ENCODE measurements at regions not wholly inside any gene's neighbourhood (a gene's known extent, or its start where the extent isn't known, plus 50 kb on each side); places are given as distances from the start of the nearest gene placed in this dataset.

DNA sequence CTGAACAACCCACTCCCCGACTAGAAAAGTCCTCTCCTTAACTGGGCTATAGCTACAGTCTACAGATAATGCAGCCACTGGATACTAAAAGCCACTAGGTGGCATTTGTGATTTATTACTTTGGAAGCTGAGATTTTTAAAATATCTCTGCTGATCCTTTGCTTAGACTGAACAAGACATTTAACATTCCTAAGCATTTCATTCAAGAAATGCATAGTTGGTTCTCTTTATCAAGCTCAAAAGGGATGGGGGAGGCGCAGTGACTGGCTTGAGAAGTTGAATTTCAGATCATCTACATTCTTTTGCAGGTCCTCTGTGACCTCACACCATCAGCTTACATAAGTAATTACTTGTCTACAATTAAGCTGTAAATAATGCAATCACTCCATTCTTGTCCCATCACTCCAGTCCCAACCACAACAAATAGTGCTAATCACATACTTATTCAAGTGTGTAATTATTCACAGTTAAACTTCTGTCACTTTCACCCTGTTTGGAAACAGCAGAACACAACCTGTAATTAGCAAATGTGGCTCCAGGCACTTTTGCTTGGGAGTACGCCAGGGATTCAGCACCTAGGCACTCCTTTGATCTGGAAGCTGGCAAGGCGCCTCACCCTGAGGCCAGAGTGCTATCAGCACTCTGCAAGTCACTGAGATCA lies 203.6 kb downstream of the NOVA1 start:
- Histone ChIP-seq H2AK9ac (replicated peaks; ENCODE audit: low read depth, low read length, poor library complexity) (no peak overlapping the region), H4K91ac (ENCODE audit: insufficient read depth, low read depth, low read length) (no peak overlapping the region), H3K56ac (ENCODE audit: extremely low read depth, insufficient read depth, low read length) (no peak overlapping the region), H3K27ac (ENCODE audit: insufficient read depth, low read length) (no peak overlapping the region), H3K18ac (ENCODE audit: low read depth, low read length) (no peak overlapping the region), H3K23ac (ENCODE audit: low read depth, low read length) (no peak overlapping the region), H2BK20ac (ENCODE audit: low read depth, low read length) (no peak overlapping the region), H3K79me1 (ENCODE audit: low read depth in 1 of 2, low read length in 2 of 2) (no peaks in the 10 kb centered on the region), H3K27me3 (ENCODE audit: control insufficient read depth, insufficient read depth, low read length) (no peaks in the 10 kb centered on the region), H2BK5ac (ENCODE audit: low read depth, low read length, poor library complexity, severe bottlenecking) (no peak overlapping the region), H3K9me1 (ENCODE audit: insufficient read depth, low read length) (no peaks in the 10 kb centered on the region), H2BK15ac (ENCODE audit: low read depth, low read length) (no peak overlapping the region), H2AFZ (replicated peaks; ENCODE audit: low read length, poor library complexity) (no peak overlapping the region), H3K4me2 (ENCODE audit: low read depth, low read length) (no peak overlapping the region), H4K5ac (ENCODE audit: low read depth, low read length) (no peak overlapping the region), H3K9me3 (ENCODE audit: control insufficient read depth, insufficient read depth, low read length) (no peaks in the 10 kb centered on the region), H3K4ac (ENCODE audit: low read depth, low read length) (no peak overlapping the region), H3K9ac (ENCODE audit: low read depth, low read length) (no peak overlapping the region), H2AK5ac (ENCODE audit: low read depth, low read length) (no peak overlapping the region), H3K4me3 (ENCODE audit: insufficient read depth, low read depth, low read length) (no peak overlapping the region), H3K14ac (replicated peaks; ENCODE audit: low read depth, low read length) (no peak overlapping the region), H2BK120ac (ENCODE audit: low read depth, low read length) (no peak overlapping the region), H3K4me1 (ENCODE audit: control insufficient read depth, insufficient read depth, low read length) (no peaks in the 10 kb centered on the region), H4K8ac (ENCODE audit: low read depth in 2 of 2, low read length in 2 of 2) (no peak overlapping the region), H4K20me1 (ENCODE audit: insufficient read depth, low read length) (no peaks in the 10 kb centered on the region), H3K36me3 (ENCODE audit: control insufficient read depth, insufficient read depth, low read length) (no peaks in the 10 kb centered on the region)
- intact Hi-C loops (cut with micrococcal nuclease) (loop anchor here (1.0 to 5.0 kb wide), 5 partner anchors 139 to 590 kb away; partner anchors contain the start of gene NOVA1), dilution Hi-C loops (cut with HindIII; ENCODE audit: low sequenced_read_pairs, unreplicated experiment) (no loop called here), in situ Hi-C loops (cut with MboI; ENCODE audit: low sequenced_read_pairs) (no loop called here)
- TF ChIP-seq SMC3 (IDR thresholded peaks at IDR 0.05; ENCODE audit: low read depth, low read length) = peak; percentile 47; the same call in 1 of the 2 replicates
- TF ChIP-seq RFX5 (IDR thresholded peaks at IDR 0.05; ENCODE audit: low read depth, low read length) = no peak
- TF ChIP-seq CTCF (conservative IDR thresholded peaks at IDR 0.05; ENCODE audit: low read depth, low read length) = peak; percentile 46
- TF ChIP-seq USF2 (IDR thresholded peaks at IDR 0.05; ENCODE audit: low read depth, low read length) = no peak
- TF ChIP-seq RAD21 (IDR thresholded peaks at IDR 0.05; ENCODE audit: low read length) = peak; percentile 48
- 41% methylated on average over 2 of the region's 4 CpGs; no CpG with 5 or more reads in 1 of the 2 experiments for WGBS, 2 experiments (ENCODE audit: extremely low coverage in 2 of 2, insufficient read length in 1 of 2)
- no TSS peak for BruUV-seq (replicated peaks)
- POLR2A ChIA-PET (ENCODE audit: unreplicated experiment) = no interaction called here
- ATAC-seq (ENCODE audit: low read depth) (peak; percentile 89), DNase-seq (peak; percentile 12)
- CTCF ChIA-PET = no interaction called here
